ENCODE measurements at regions not wholly inside any gene's neighbourhood (a gene's known extent, or its start where the extent isn't known, plus 50 kb on each side); places are given as distances from the start of the nearest gene placed in this dataset.
"Not testable (repeated sequence)": the region's sequence is repeated elsewhere in the genome, so short reads cannot be mapped to it uniquely, and the experiment has no call there.

GRCh38 chr6:14776307-14776706, 469.6 kb upstream of the JARID2 start:
- H3K36me3 Mint-ChIP-seq (ENCODE audit: insufficient read depth, unreplicated experiment), result no peaks in the 10 kb centered on the region
- intact Hi-C loops (cut with micrococcal nuclease; ENCODE audit: unreplicated experiment), result no loop called here
- H3K4me1 Mint-ChIP-seq (ENCODE audit: low read depth, unreplicated experiment), result no peaks in the 10 kb centered on the region
- no peak for DNase-seq
- CTCF ChIA-PET, result no interaction called here
- peaks cover 2% of the 10 kb centered on the region for H3K9me3 Mint-ChIP-seq (ENCODE audit: low read depth, unreplicated experiment)
- H3K4me3 Mint-ChIP-seq (ENCODE audit: low read depth, unreplicated experiment), result no peak overlapping the region
- no peak for TF ChIP-seq CTCF (IDR thresholded peaks at IDR 0.05; ENCODE audit: unreplicated experiment)
- BruUV-seq (replicated peaks), result no TSS peak
- no peak overlapping the region for H3K27ac Mint-ChIP-seq (ENCODE audit: unreplicated experiment)
- no peaks in the 10 kb centered on the region for H3K27me3 Mint-ChIP-seq (ENCODE audit: unreplicated experiment)

GRCh38 chr6:14781772-14782525, 463.9 kb upstream of the JARID2 start:
- intact Hi-C loops (cut with micrococcal nuclease; ENCODE audit: unreplicated experiment), result no loop called here
- no peaks in the 10 kb centered on the region for H3K36me3 Mint-ChIP-seq (ENCODE audit: insufficient read depth, unreplicated experiment)

GRCh38 chr6:14782921-14783464, 462.9 kb upstream of the JARID2 start:
- CTCF ChIA-PET, result interaction anchor here (0.7 kb wide), 1 partner anchor 31 kb away, joined by 3 read pairs; no protein-coding TSS in a partner anchor
- DNase-seq; H3K9me3 Mint-ChIP-seq (ENCODE audit: low read depth, unreplicated experiment); H3K4me1 Mint-ChIP-seq (ENCODE audit: low read depth, unreplicated experiment); H3K27ac Mint-ChIP-seq (ENCODE audit: unreplicated experiment); H3K36me3 Mint-ChIP-seq (ENCODE audit: insufficient read depth, unreplicated experiment); BruUV-seq (replicated peaks); H3K4me3 Mint-ChIP-seq (ENCODE audit: low read depth, unreplicated experiment); intact Hi-C loops (cut with micrococcal nuclease; ENCODE audit: unreplicated experiment); H3K27me3 Mint-ChIP-seq (ENCODE audit: unreplicated experiment): not testable (repeated sequence)

More at GRCh38 chr6:14781772-14782525, 463.9 kb upstream of the JARID2 start:
- no peak for TF ChIP-seq CTCF (IDR thresholded peaks at IDR 0.05; ENCODE audit: unreplicated experiment)
- no peaks in the 10 kb centered on the region for H3K9me3 Mint-ChIP-seq (ENCODE audit: low read depth, unreplicated experiment)
- H3K4me1 Mint-ChIP-seq (ENCODE audit: low read depth, unreplicated experiment), result no peaks in the 10 kb centered on the region
- BruUV-seq (replicated peaks), result no TSS peak
- CTCF ChIA-PET, result interaction anchor here (0.5 to 0.6 kb wide), 2 partner anchors 15 to 449 kb away, joined by 3 read pairs; no protein-coding TSS in a partner anchor
- DNase-seq, result no peak
- no peak overlapping the region for H3K4me3 Mint-ChIP-seq (ENCODE audit: low read depth, unreplicated experiment)
- H3K27ac Mint-ChIP-seq (ENCODE audit: unreplicated experiment), result no peak overlapping the region
- no peaks in the 10 kb centered on the region for H3K27me3 Mint-ChIP-seq (ENCODE audit: unreplicated experiment)

- no TSS peak for BruUV-seq (replicated peaks)
Measured at GRCh38 chr6:14783594-14783993, 462.3 kb upstream of the JARID2 start.

More at GRCh38 chr6:14783594-14783993, 462.3 kb upstream of the JARID2 start:
- CTCF ChIA-PET, result no interaction called here
- TF ChIP-seq CTCF (IDR thresholded peaks at IDR 0.05; ENCODE audit: unreplicated experiment), result no peak
- Mint-ChIP-seq H3K27ac (ENCODE audit: unreplicated experiment) (no peak overlapping the region), H3K4me3 (ENCODE audit: low read depth, unreplicated experiment) (no peak overlapping the region), H3K36me3 (ENCODE audit: insufficient read depth, unreplicated experiment) (no peaks in the 10 kb centered on the region), H3K27me3 (ENCODE audit: unreplicated experiment) (no peaks in the 10 kb centered on the region), H3K9me3 (ENCODE audit: low read depth, unreplicated experiment) (no peaks in the 10 kb centered on the region), H3K4me1 (ENCODE audit: low read depth, unreplicated experiment) (no peaks in the 10 kb centered on the region)
- no peak for DNase-seq
- intact Hi-C loops (cut with micrococcal nuclease; ENCODE audit: unreplicated experiment), result no loop called here
